ENCODE measurements at regions not wholly inside any gene's neighbourhood (a gene's known extent, or its start where the extent isn't known, plus 50 kb on each side); places are given as distances from the start of the nearest gene placed in this dataset.
"Not testable (repeated sequence)": the region's sequence is repeated elsewhere in the genome, so short reads cannot be mapped to it uniquely, and the experiment has no call there.

- DNase-seq (ENCODE audit: low read depth in 1 of 2, low spot score in 1 of 2) = not testable (repeated sequence)
Measured at GRCh38 chrX:31014474-31014873, 57.4 kb downstream of the FTHL17 start.

- DNase-seq (ENCODE audit: low read depth in 1 of 2, low spot score in 1 of 2) = no peak
Measured at GRCh38 chrX:31012509-31013025, 59.3 kb downstream of the FTHL17 start.

- DNase-seq (ENCODE audit: low read depth in 1 of 2, low spot score in 1 of 2) = no peak
Measured at GRCh38 chrX:31007321-31007720, 64.5 kb downstream of the FTHL17 start.

GRCh38 chrX:31006027-31006426 is 65.8 kb downstream of the FTHL17 start:
- DNase-seq (ENCODE audit: low read depth in 1 of 2, low spot score in 1 of 2) = no peak

- DNase-seq (ENCODE audit: low read depth in 1 of 2, low spot score in 1 of 2) = no peak
Measured at GRCh38 chrX:30997411-30997810, 74.4 kb downstream of the FTHL17 start.

- DNase-seq (ENCODE audit: low read depth in 1 of 2, low spot score in 1 of 2) = no peak
Measured at GRCh38 chrX:30995705-30996104, 76.1 kb downstream of the FTHL17 start.

- no peak for DNase-seq (ENCODE audit: low read depth in 1 of 2, low spot score in 1 of 2)
Measured at GRCh38 chrX:30995060-30995700, 76.7 kb downstream of the FTHL17 start.

- DNase-seq (ENCODE audit: low read depth in 1 of 2, low spot score in 1 of 2) = not testable (repeated sequence)
Measured at GRCh38 chrX:30994018-30994417, 77.8 kb downstream of the FTHL17 start.

- no peak for DNase-seq (ENCODE audit: low read depth in 1 of 2, low spot score in 1 of 2)
Measured at GRCh38 chrX:30992381-30992904, 79.4 kb downstream of the FTHL17 start.

- no peak for DNase-seq (ENCODE audit: low read depth in 1 of 2, low spot score in 1 of 2)
Measured at GRCh38 chrX:30990361-30990760, 81.5 kb downstream of the FTHL17 start.

- no peak for DNase-seq (ENCODE audit: low read depth in 1 of 2, low spot score in 1 of 2)
Measured at GRCh38 chrX:30982467-30982866, 89.4 kb downstream of the FTHL17 start.

GRCh38 chrX:30981968-30982367 is 89.9 kb downstream of the FTHL17 start:
- DNase-seq (ENCODE audit: low read depth in 1 of 2, low spot score in 1 of 2) = no peak

- DNase-seq (ENCODE audit: low read depth in 1 of 2, low spot score in 1 of 2) = no peak
Measured at GRCh38 chrX:30979271-30979670, 90.2 kb upstream of the TAB3 start.

GRCh38 chrX:30975467-30975866 is 86.4 kb upstream of the TAB3 start:
- DNase-seq (ENCODE audit: low read depth in 1 of 2, low spot score in 1 of 2) = no peak

GRCh38 chrX:30973784-30974427 is 84.9 kb upstream of the TAB3 start:
- DNase-seq (ENCODE audit: low read depth in 1 of 2, low spot score in 1 of 2) = no peak

GRCh38 chrX:30971774-30972603 is 82.9 kb upstream of the TAB3 start:
- peak in 1 of 2 donors; percentile 8 for DNase-seq (ENCODE audit: low read depth in 1 of 2, low spot score in 1 of 2)

GRCh38 chrX:30967516-30967915 is 78.5 kb upstream of the TAB3 start:
- no peak for DNase-seq (ENCODE audit: low read depth in 1 of 2, low spot score in 1 of 2)

GRCh38 chrX:30965767-30966166 is 76.7 kb upstream of the TAB3 start:
- DNase-seq (ENCODE audit: low read depth in 1 of 2, low spot score in 1 of 2) = no peak

GRCh38 chrX:30961387-30962174 is 72.5 kb upstream of the TAB3 start:
- DNase-seq (ENCODE audit: low read depth in 1 of 2, low spot score in 1 of 2) = no peak

- DNase-seq (ENCODE audit: low read depth in 1 of 2, low spot score in 1 of 2) = no peak
Measured at GRCh38 chrX:30957753-30958152, 68.7 kb upstream of the TAB3 start.

- no peak for DNase-seq (ENCODE audit: low read depth in 1 of 2, low spot score in 1 of 2)
Measured at GRCh38 chrX:30955687-30956086, 66.6 kb upstream of the TAB3 start.
